HepG2 (cell line): ENCODE measurements at regions not wholly inside any gene's neighbourhood (a gene's known extent, or its start where the extent isn't known, plus 50 kb on each side); places are given as distances from the start of the nearest gene placed in this dataset.

ENCODE experiments used
- BCL6 ChIP-seq: IDR thresholded peaks from 2 replicates; pipeline ENCODE4 v1.6.1; 2016; ENCODE audit warnings: missing genetic modification reagents, missing compliant biosample characterization
- ELF1 ChIP-seq: sonication (generic); formaldehyde crosslinking; IDR thresholded peaks from 2 replicates; pipeline ENCODE4 v1.4.0; 2020; ENCODE audit warnings: missing genetic modification reagents
- FOSL2 ChIP-seq: sonication (generic); formaldehyde crosslinking; IDR thresholded peaks from 2 replicates; pipeline ENCODE4 v1.4.0; 2020; ENCODE audit warnings: missing genetic modification reagents
- FOXP1 ChIP-seq, 2 experiments: fragments of 450-650 bp in 1 of 2; IDR thresholded peaks; 2 replicates each; pipeline ENCODE4 v1.6.1; 2017 to 2018; ENCODE audit warnings: antibody characterized with exemption in 1 of 2
- PPARG ChIP-seq: conservative IDR thresholded peaks from 2 replicates; pipeline ENCODE4 v1.6.1; 2016; ENCODE audit warnings: missing biosample characterization, missing genetic modification reagents
- RFX3 ChIP-seq: IDR thresholded peaks from 2 replicates; pipeline ENCODE4 v1.6.1; 2016; ENCODE audit warnings: missing biosample characterization, missing genetic modification reagents
- RXRB ChIP-seq: IDR thresholded peaks from 2 replicates; pipeline ENCODE4 v1.6.1; 2016; ENCODE audit warnings: borderline replicate concordance, missing genetic modification reagents, missing compliant biosample characterization
- SKI ChIP-seq: fragments of 450-650 bp; IDR thresholded peaks from one replicate; pipeline ENCODE4 v1.6.1; 2018; ENCODE audit warnings: mild to moderate bottlenecking; ENCODE audit not compliant: partially characterized antibody
- SUZ12 ChIP-seq: fragments of 150-350 bp; IDR thresholded peaks from 2 replicates; pipeline ENCODE4 v1.6.1; 2014; ENCODE audit warnings: low read depth, low read length
- THAP11 ChIP-seq: IDR thresholded peaks from 2 replicates; pipeline ENCODE4 v1.6.1; 2016; ENCODE audit warnings: missing biosample characterization, missing genetic modification reagents
- ZBTB7A ChIP-seq: sonication (generic); formaldehyde crosslinking; IDR thresholded peaks from 2 replicates; pipeline ENCODE4 v1.8.0; 2022; ENCODE audit warnings: mild to moderate bottlenecking, missing genetic modification reagents
- ZKSCAN5 ChIP-seq: sonication (generic); formaldehyde crosslinking; IDR thresholded peaks from 2 replicates; pipeline ENCODE4 v1.5.1; 2020; ENCODE audit warnings: mild to moderate bottlenecking, missing genetic modification reagents
- ZNF776 ChIP-seq: sonication (generic); formaldehyde crosslinking; IDR thresholded peaks from 2 replicates; pipeline ENCODE4 v1.4.0; 2020; ENCODE audit warnings: mild to moderate bottlenecking, missing genetic modification reagents
- TF ChIP-seq, protein P1 (sequence below): sonication (generic); formaldehyde crosslinking; IDR thresholded peaks from 2 replicates; pipeline ENCODE4 v1.8.0; 2023; ENCODE audit warnings: mild to moderate bottlenecking, missing genetic modification reagents
- TF ChIP-seq, protein P2 (sequence below): IDR thresholded peaks from 2 replicates; pipeline ENCODE4 v1.6.1; 2012; ENCODE audit warnings: low read depth, low read length, improper control_type of control experiment
- TF ChIP-seq, protein P3 (sequence below): sonication (generic); IDR thresholded peaks from 2 replicates; pipeline ENCODE4 v1.6.1; 2016; ENCODE audit warnings: low read depth, borderline replicate concordance
- TF ChIP-seq, protein P4 (sequence below): sonication (generic); formaldehyde crosslinking; IDR thresholded peaks from 2 replicates; pipeline ENCODE4 v1.4.0; 2020; ENCODE audit warnings: low read depth, missing genetic modification reagents
- TF ChIP-seq, protein P5 (sequence below): conservative IDR thresholded peaks from 2 replicates; pipeline ENCODE4 v1.6.1; 2018; ENCODE audit warnings: missing genetic modification reagents
- TF ChIP-seq, protein P6 (sequence below): sonication (generic); formaldehyde crosslinking; IDR thresholded peaks from 2 replicates; pipeline ENCODE4 v1.4.0; 2020; ENCODE audit warnings: missing genetic modification reagents, mild to moderate bottlenecking, borderline replicate concordance

DNA sequence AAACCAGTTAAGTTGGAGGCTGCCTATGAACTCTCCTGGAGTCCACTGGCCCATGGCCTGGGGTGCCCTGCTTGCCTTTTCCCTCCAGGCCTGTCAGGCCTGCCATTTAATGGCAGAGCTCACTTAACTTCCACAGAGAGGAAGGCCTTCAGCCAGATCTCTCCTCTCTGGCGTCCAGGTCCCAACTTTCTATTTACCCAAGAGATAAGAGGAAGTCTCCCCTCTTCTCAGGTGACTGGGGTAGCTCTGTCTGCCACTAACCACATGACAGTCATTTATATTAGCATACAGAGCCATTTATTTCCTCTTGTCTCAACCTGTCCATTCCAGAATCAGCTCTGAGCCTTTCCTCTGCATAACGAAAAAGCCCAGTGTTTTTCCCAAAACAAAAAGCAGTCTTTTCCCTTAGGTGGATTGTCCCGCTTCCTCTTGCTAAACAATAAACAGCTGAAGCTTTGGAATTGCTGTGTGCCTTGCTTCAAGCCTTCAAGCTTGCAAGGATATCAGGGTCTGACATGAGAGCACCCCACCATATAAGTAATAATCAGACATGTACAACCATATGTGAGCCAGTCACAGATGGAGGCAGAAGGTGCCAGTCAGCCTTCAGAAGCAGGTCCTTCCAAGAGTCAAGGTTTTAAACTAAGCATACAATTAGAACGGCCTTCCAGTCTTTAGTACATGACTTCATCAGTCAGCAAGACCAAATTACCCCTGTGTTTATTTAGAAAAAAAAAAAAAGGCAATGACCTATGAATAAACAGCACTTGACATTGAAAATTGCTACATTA, 50.0 kb upstream of the CALM2 start (continued):
- peak; percentile 69; the same call in 1 of the 2 replicates for TF ChIP-seq RXRB (CRISPR knock-in tag)
- TF ChIP-seq, protein P1, sequence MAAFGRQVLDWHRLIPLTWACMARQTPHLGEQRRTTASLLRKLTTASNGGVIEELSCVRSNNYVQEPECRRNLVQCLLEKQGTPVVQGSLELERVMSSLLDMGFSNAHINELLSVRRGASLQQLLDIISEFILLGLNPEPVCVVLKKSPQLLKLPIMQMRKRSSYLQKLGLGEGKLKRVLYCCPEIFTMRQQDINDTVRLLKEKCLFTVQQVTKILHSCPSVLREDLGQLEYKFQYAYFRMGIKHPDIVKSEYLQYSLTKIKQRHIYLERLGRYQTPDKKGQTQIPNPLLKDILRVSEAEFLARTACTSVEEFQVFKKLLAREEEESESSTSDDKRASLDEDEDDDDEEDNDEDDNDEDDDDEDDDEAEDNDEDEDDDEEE (CRISPR knock-in tag), result no peak
- TF ChIP-seq PPARG (CRISPR knock-in tag), result no peak
- TF ChIP-seq FOSL2 (CRISPR knock-in tag), result 0 out of 2 replicates have a peak, but pooled peaks have one; percentile 11
- TF ChIP-seq, protein P2, sequence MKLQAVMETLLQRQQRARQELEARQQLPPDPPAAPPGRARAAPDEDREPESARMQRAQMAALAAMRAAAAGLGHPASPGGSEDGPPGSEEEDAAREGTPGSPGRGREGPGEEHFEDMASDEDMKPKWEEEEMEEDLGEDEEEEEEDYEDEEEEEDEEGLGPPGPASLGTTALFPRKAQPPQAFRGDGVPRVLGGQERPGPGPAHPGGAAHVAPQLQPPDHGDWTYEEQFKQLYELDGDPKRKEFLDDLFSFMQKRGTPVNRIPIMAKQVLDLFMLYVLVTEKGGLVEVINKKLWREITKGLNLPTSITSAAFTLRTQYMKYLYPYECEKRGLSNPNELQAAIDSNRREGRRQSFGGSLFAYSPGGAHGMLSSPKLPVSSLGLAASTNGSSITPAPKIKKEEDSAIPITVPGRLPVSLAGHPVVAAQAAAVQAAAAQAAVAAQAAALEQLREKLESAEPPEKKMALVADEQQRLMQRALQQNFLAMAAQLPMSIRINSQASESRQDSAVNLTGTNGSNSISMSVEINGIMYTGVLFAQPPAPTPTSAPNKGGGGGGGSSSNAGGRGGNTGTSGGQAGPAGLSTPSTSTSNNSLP, result peak; percentile 60; the same call in 1 of the 2 replicates
- TF ChIP-seq, protein P3, sequence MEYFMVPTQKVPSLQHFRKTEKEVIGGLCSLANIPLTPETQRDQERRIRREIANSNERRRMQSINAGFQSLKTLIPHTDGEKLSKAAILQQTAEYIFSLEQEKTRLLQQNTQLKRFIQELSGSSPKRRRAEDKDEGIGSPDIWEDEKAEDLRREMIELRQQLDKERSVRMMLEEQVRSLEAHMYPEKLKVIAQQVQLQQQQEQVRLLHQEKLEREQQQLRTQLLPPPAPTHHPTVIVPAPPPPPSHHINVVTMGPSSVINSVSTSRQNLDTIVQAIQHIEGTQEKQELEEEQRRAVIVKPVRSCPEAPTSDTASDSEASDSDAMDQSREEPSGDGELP, result peak; percentile 46; the same call in 1 of the 2 replicates
- TF ChIP-seq, protein P4, sequence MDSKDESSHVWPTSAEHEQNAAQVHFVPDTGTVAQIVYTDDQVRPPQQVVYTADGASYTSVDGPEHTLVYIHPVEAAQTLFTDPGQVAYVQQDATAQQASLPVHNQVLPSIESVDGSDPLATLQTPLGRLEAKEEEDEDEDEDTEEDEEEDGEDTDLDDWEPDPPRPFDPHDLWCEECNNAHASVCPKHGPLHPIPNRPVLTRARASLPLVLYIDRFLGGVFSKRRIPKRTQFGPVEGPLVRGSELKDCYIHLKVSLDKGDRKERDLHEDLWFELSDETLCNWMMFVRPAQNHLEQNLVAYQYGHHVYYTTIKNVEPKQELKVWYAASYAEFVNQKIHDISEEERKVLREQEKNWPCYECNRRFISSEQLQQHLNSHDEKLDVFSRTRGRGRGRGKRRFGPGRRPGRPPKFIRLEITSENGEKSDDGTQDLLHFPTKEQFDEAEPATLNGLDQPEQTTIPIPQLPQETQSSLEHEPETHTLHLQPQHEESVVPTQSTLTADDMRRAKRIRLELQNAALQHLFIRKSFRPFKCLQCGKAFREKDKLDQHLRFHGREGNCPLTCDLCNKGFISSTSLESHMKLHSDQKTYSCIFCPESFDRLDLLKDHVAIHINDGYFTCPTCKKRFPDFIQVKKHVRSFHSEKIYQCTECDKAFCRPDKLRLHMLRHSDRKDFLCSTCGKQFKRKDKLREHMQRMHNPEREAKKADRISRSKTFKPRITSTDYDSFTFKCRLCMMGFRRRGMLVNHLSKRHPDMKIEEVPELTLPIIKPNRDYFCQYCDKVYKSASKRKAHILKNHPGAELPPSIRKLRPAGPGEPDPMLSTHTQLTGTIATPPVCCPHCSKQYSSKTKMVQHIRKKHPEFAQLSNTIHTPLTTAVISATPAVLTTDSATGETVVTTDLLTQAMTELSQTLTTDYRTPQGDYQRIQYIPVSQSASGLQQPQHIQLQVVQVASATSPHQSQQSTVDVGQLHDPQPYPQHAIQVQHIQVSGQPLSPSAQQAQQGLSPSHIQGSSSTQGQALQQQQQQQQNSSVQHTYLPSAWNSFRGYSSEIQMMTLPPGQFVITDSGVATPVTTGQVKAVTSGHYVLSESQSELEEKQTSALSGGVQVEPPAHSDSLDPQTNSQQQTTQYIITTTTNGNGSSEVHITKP, result 0 out of 2 replicates have a peak, but pooled peaks have one; percentile 10
- no peak for TF ChIP-seq FOXP1 (IDR thresholded peaks at IDR 0.05)
- 0 out of 2 replicates have a peak, but pooled peaks have one; percentile 29 for TF ChIP-seq FOXP1 (CRISPR knock-in tag; IDR thresholded peaks at IDR 0.05)
- TF ChIP-seq, protein P5, sequence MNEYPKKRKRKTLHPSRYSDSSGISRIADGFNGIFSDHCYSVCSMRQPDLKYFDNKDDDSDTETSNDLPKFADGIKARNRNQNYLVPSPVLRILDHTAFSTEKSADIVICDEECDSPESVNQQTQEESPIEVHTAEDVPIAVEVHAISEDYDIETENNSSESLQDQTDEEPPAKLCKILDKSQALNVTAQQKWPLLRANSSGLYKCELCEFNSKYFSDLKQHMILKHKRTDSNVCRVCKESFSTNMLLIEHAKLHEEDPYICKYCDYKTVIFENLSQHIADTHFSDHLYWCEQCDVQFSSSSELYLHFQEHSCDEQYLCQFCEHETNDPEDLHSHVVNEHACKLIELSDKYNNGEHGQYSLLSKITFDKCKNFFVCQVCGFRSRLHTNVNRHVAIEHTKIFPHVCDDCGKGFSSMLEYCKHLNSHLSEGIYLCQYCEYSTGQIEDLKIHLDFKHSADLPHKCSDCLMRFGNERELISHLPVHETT (CRISPR knock-in tag), result no peak
- no peak for TF ChIP-seq ELF1 (CRISPR knock-in tag)
- no peak for TF ChIP-seq THAP11
- TF ChIP-seq ZNF776 (CRISPR knock-in tag), result no peak
- TF ChIP-seq SKI, result no peak
- TF ChIP-seq ZBTB7A, result no peak
- no peak for TF ChIP-seq ZKSCAN5
- TF ChIP-seq RFX3, result no peak
- TF ChIP-seq, protein P6, sequence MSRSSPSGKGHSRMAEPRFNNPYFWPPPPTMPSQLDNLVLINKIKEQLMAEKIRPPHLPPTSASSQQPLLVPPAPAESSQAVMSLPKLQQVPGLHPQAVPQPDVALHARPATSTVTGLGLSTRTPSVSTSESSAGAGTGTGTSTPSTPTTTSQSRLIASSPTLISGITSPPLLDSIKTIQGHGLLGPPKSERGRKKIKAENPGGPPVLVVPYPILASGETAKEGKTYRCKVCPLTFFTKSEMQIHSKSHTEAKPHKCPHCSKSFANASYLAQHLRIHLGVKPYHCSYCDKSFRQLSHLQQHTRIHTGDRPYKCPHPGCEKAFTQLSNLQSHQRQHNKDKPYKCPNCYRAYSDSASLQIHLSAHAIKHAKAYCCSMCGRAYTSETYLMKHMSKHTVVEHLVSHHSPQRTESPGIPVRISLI (CRISPR knock-in tag), result peak; percentile 85
- TF ChIP-seq BCL6 (CRISPR knock-in tag), result 0 out of 2 replicates have a peak, but pooled peaks have one; percentile 14
- no peak for TF ChIP-seq SUZ12
